GM12878 (cell line): ENCODE measurements at regions not wholly inside any gene's neighbourhood (a gene's known extent, or its start where the extent isn't known, plus 50 kb on each side); places are given as distances from the start of the nearest gene placed in this dataset.

ENCODE experiments used
- ATAC-seq: fragments of 200-7000 bp; cut with Tn5 transposase; 3 replicates; pipeline ENCODE4 v1.9.1; 2020; ENCODE audit warnings: mild to moderate bottlenecking, moderate library complexity
- BruUV-seq: library from RNA; stranded (reverse); fragments of 400-500 nt; replicated peaks from 2 replicates; lab custom pipeline; 2021; lab: Mats Ljungman, UMichigan
- CTCF ChIA-PET: fragments of 300-600 bp; sonication (Branson Sonifier 250); formaldehyde crosslinking; extraction: SDS; loops from one replicate; lab custom pipeline; 2021; ENCODE audit warnings: inconsistent platforms; lab: Yijun Ruan, JAX
- POLR2A ChIA-PET: fragments of 350-600 bp; formaldehyde crosslinking; extraction: SDS; loops from one replicate; lab custom pipeline; 2021; ENCODE audit warnings: inconsistent platforms; lab: Charles Lee
- RAD21 ChIA-PET: fragments of 300-600 bp; sonication (Branson Sonifier 250); formaldehyde crosslinking; loops from one replicate; lab custom pipeline; 2023; ENCODE audit warnings: antibody characterized with exemption; ENCODE audit not compliant: unreplicated experiment; lab: Charles Lee
- SMC1A ChIA-PET: fragments of 300-600 bp; sonication (Branson Sonifier 250); formaldehyde crosslinking; loops from one replicate; lab custom pipeline; 2023; ENCODE audit not compliant: unreplicated experiment, uncharacterized antibody; lab: Charles Lee
- DNase-seq: peaks from one replicate; pipeline ENCODE4 v3.0.0-alpha.2; 2011; ENCODE audit warnings: low read depth, low spot score
- FAIRE-seq: peaks from 3 replicates; lab custom pipeline; 2011; peaks lifted over from hg19 to GRCh38; lab: Jason Lieb, UNC
- H2AFZ ChIP-seq: 2 replicates; pipeline ENCODE4 v1.6.0; 2011; ENCODE audit warnings: low read depth, low read length, control low read depth; ENCODE audit not compliant: control insufficient read depth
- H3K27ac ChIP-seq: 2 replicates; pipeline ENCODE4 v1.5.1; 2011; ENCODE audit warnings: control low read depth; ENCODE audit not compliant: control insufficient read depth, insufficient read depth
- H3K27me3 ChIP-seq, 2 experiments: replicated peaks in 1 of 2; 2 replicates each; pipeline versions ENCODE4 v1.6.0 to v1.6.1; 2011; ENCODE audit warnings: low read length in 1 of 2; ENCODE audit not compliant: control insufficient read depth in 2 of 2, insufficient read depth in 2 of 2
- H3K36me3 ChIP-seq, 2 experiments: 2 replicates each; pipeline ENCODE4 v1.5.1; 2011; ENCODE audit warnings: low read length in 1 of 2; ENCODE audit not compliant: control insufficient read depth in 2 of 2, insufficient read depth in 2 of 2
- H3K4me1 ChIP-seq: 2 replicates; pipeline ENCODE4 v1.6.1; 2011; ENCODE audit warnings: mild to moderate bottlenecking, low read length, moderate library complexity, mixed read lengths; ENCODE audit not compliant: control insufficient read depth, insufficient read depth
- H3K4me2 ChIP-seq: 2 replicates; pipeline ENCODE4 v1.6.0; 2011; ENCODE audit warnings: control low read depth; ENCODE audit not compliant: control insufficient read depth, insufficient read depth
- H3K4me3 ChIP-seq: fragments of 200-600 bp; sonication (generic); 2 replicates; pipeline ENCODE4 v1.5.1; 2016
- H3K79me2 ChIP-seq: 2 replicates; pipeline ENCODE4 v1.6.0; 2011; ENCODE audit warnings: low read length; ENCODE audit not compliant: control insufficient read depth, insufficient read depth
- H3K9ac ChIP-seq: 2 replicates; pipeline ENCODE4 v1.8.0; 2011; ENCODE audit warnings: low read length, control low read depth, mixed read lengths; ENCODE audit not compliant: control insufficient read depth, insufficient read depth
- H3K9me3 ChIP-seq: replicated peaks from 3 replicates; pipeline ENCODE4 v1.5.1; 2011; ENCODE audit warnings: mild to moderate bottlenecking, low read length; ENCODE audit not compliant: control insufficient read depth, insufficient read depth
- H4K20me1 ChIP-seq: 2 replicates; pipeline ENCODE4 v1.6.0; 2011; ENCODE audit not compliant: control insufficient read depth, insufficient read depth
- BMI1 ChIP-seq: fragments of 450-650 bp; IDR thresholded peaks from 2 replicates; pipeline ENCODE4 v1.6.1; 2016; ENCODE audit warnings: mild to moderate bottlenecking, moderate library complexity, borderline replicate concordance
- CBX5 ChIP-seq: sonication (generic); IDR thresholded peaks from 2 replicates; pipeline ENCODE4 v1.6.1; 2016; ENCODE audit warnings: low read depth, moderate library complexity, mild to moderate bottlenecking, inconsistent platforms
- ELK1 ChIP-seq: IDR thresholded peaks from 2 replicates; pipeline ENCODE4 v1.6.1; 2012; ENCODE audit warnings: low read depth, low read length, improper control_type of control experiment
- FOXM1 ChIP-seq: IDR thresholded peaks from 2 replicates; pipeline ENCODE4 v1.6.1; 2012; ENCODE audit warnings: low read depth, mild to moderate bottlenecking, inconsistent platforms, low read length, moderate library complexity
- LARP7 ChIP-seq: fragments of 450-650 bp; IDR thresholded peaks from 2 replicates; pipeline ENCODE4 v1.6.1; 2017; ENCODE audit warnings: mild to moderate bottlenecking
- MAX ChIP-seq: IDR thresholded peaks from 2 replicates; pipeline ENCODE4 v1.6.1; 2012; ENCODE audit warnings: low read depth, low read length, improper control_type of control experiment
- REST ChIP-seq: IDR thresholded peaks from 2 replicates; pipeline ENCODE4 v1.6.1; 2012; ENCODE audit warnings: mild to moderate bottlenecking, low read depth, low read length
- WGBS: methylation state at CpG from one replicate; pipeline ENCODE4 v1.1.6; 2016; ENCODE audit warnings: low lambda C conversion rate; ENCODE audit not compliant: insufficient replicate concordance, insufficient coverage; ENCODE audit errors: missing lambda C conversion rate; 5-methylcytosine and 5-hydroxymethylcytosine counted together
- in situ Hi-C: fragments of 300-500 bp; cut with MboI; formaldehyde crosslinking; loops from 9 replicates; pipeline ENCODE4 v1.14.3; 2018; ENCODE audit warnings: mixed read lengths
- intact Hi-C: fragments of 100-400 bp; cut with micrococcal nuclease; formaldehyde crosslinking; loops from one replicate; pipeline ENCODE4 v1.14.2; 2022; ENCODE audit not compliant: unreplicated experiment

- TF ChIP-seq ELK1 (no peak), LARP7 (no peak), REST (no peak)
- TF ChIP-seq, all 136 proteins: peak for 0
These were observed 139.4 kb downstream of the SHANK2 start (continued) for GRCh38 chr11:71112990-71113389.

- Histone ChIP-seq H3K9me3 (no peaks in the 10 kb centered on the region), H3K4me1 (peaks cover 8% of the 10 kb centered on the region), H3K4me3 (no peak overlapping the region), H3K27ac (no peak overlapping the region), H3K9ac (no peak overlapping the region), H3K36me3 (no peaks in the 10 kb centered on the region), H3K79me2 (no peaks in the 10 kb centered on the region), H2AFZ (no peak overlapping the region), H4K20me1 (no peaks in the 10 kb centered on the region), H3K27me3 (peaks cover 0 to 2% of the 10 kb centered on the region in 2 experiments; a peak in 2 of 4 replicates), H3K4me2 (no peak overlapping the region)
- ChIA-PET RAD21 (no interaction called here), SMC1A (no interaction called here), POLR2A (no interaction called here), CTCF (no interaction called here)
- intact Hi-C loops (no loop called here), in situ Hi-C loops (no loop called here)
- DNase-seq (no peak), FAIRE-seq (no peak), ATAC-seq (no peak)
- BruUV-seq: no TSS peak
- WGBS: 7% methylated on average over 9 of the region's 9 CpGs
- TF ChIP-seq BMI1: no peak
- TF ChIP-seq CBX5: no peak
- TF ChIP-seq FOXM1: no peak
- TF ChIP-seq MAX: no peak
These were observed 139.9 kb downstream of the SHANK2 start for GRCh38 chr11:71112454-71112853.
